ENCODE measurements at regions not wholly inside any gene's neighbourhood (a gene's known extent, or its start where the extent isn't known, plus 50 kb on each side); places are given as distances from the start of the nearest gene placed in this dataset.
"Not testable (repeated sequence)": the region's sequence is repeated elsewhere in the genome, so short reads cannot be mapped to it uniquely, and the experiment has no call there.

- DNase-seq, result no peak
These were observed 1293.9 kb downstream of the PCDH9 start for GRCh38 chr13:65936249-65936648.

- DNase-seq, result no peak
These were observed 1297.4 kb downstream of the PCDH9 start for GRCh38 chr13:65932587-65933239.

GRCh38 chr13:65932013-65932412, 1298.1 kb downstream of the PCDH9 start:
- no peak for DNase-seq

- DNase-seq, result no peak
These were observed 1300.7 kb downstream of the PCDH9 start for GRCh38 chr13:65929436-65929835.

- DNase-seq, result no peak
These were observed 1303.4 kb downstream of the PCDH9 start for GRCh38 chr13:65926750-65927171.

- not testable (repeated sequence) for DNase-seq
These were observed 1307.3 kb downstream of the PCDH9 start for GRCh38 chr13:65922846-65923245.

GRCh38 chr13:65921933-65922332, 1308.2 kb downstream of the PCDH9 start:
- no peak for DNase-seq

GRCh38 chr13:65917731-65918130, 1312.4 kb downstream of the PCDH9 start:
- no peak for DNase-seq

- no peak for DNase-seq
These were observed 1314.9 kb downstream of the PCDH9 start for GRCh38 chr13:65915195-65915594.

- no peak for DNase-seq
These were observed 1315.4 kb downstream of the PCDH9 start for GRCh38 chr13:65914716-65915115.

GRCh38 chr13:65913173-65913572, 1317.0 kb downstream of the PCDH9 start:
- DNase-seq, result no peak

- DNase-seq, result no peak
These were observed 1317.6 kb downstream of the PCDH9 start for GRCh38 chr13:65912516-65912915.

- DNase-seq, result no peak
These were observed 1318.5 kb downstream of the PCDH9 start for GRCh38 chr13:65911546-65912193.

GRCh38 chr13:65909501-65909900, 1320.6 kb downstream of the PCDH9 start:
- no peak for DNase-seq

- no peak for DNase-seq
These were observed 1322.2 kb downstream of the PCDH9 start for GRCh38 chr13:65907666-65908525.

GRCh38 chr13:65901723-65902122, 1328.4 kb downstream of the PCDH9 start:
- DNase-seq, result no peak

- no peak for DNase-seq
These were observed 1336.1 kb downstream of the PCDH9 start for GRCh38 chr13:65894049-65894448.

GRCh38 chr13:65892859-65893258, 1337.3 kb downstream of the PCDH9 start:
- DNase-seq, result no peak

GRCh38 chr13:65889368-65889767, 1340.8 kb downstream of the PCDH9 start:
- DNase-seq, result no peak

GRCh38 chr13:65882810-65883209, 1347.3 kb downstream of the PCDH9 start:
- no peak for DNase-seq

- no peak for DNase-seq
These were observed 1348.5 kb downstream of the PCDH9 start for GRCh38 chr13:65881561-65882155.

- DNase-seq, result no peak
These were observed 1355.1 kb downstream of the PCDH9 start for GRCh38 chr13:65875031-65875430.

GRCh38 chr13:65872448-65872847, 1357.7 kb downstream of the PCDH9 start:
- no peak for DNase-seq
